GM10248 (cell line): ENCODE measurements at regions not wholly inside any gene's neighbourhood (a gene's known extent, or its start where the extent isn't known, plus 50 kb on each side); places are given as distances from the start of the nearest gene placed in this dataset.
"Not testable (repeated sequence)": the region's sequence is repeated elsewhere in the genome, so short reads cannot be mapped to it uniquely, and the experiment has no call there.

ENCODE experiments used
- CTCF ChIA-PET: fragments of 300-600 bp; sonication (Branson Sonifier 250); formaldehyde crosslinking; extraction: SDS; loops from one replicate; lab custom pipeline; 2021; ENCODE audit warnings: antibody characterized with exemption; lab: Yijun Ruan, JAX
- POLR2A ChIA-PET: fragments of 350-650 bp; sonication (Branson Sonifier 250); formaldehyde crosslinking; extraction: SDS; loops from one replicate; lab custom pipeline; 2020; ENCODE audit warnings: antibody characterized with exemption; lab: Yijun Ruan, JAX
- DNase-seq: peaks from one replicate; pipeline ENCODE4 v3.0.0; 2012; ENCODE audit errors: extremely low spot score
- TF ChIP-seq, protein P1 (sequence below): IDR thresholded peaks from 2 replicates; pipeline ENCODE4 v1.5.1; 2012; ENCODE audit warnings: mild to moderate bottlenecking, low read depth; ENCODE audit errors: extremely low read depth, missing control alignments, control extremely low read depth

DNA sequence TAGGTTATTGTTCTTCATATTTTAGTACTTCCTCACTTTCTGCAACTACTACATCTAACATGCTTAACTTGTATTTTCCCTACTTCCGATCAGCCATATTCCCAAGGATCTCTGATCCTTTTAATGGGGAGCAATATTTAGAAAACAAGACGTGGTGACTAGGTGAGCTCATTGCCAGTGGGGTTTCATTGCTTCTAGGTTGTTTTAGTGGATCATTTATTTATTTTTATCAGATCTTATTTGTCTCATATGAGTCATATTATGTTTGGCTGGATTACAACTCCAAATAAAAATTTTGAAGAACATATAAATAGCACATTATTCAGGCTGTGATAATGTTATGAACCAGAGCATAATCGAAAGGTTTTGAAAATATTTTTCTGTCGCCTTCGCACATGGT, 480.9 kb upstream of the TMEFF2 start:
- ChIA-PET POLR2A (no interaction called here), CTCF (interaction anchor here (1.7 kb wide), 1 partner anchor 11 kb away, joined by 3 read pairs; no protein-coding TSS in a partner anchor)
- no peak for DNase-seq
- TF ChIP-seq, protein P1, sequence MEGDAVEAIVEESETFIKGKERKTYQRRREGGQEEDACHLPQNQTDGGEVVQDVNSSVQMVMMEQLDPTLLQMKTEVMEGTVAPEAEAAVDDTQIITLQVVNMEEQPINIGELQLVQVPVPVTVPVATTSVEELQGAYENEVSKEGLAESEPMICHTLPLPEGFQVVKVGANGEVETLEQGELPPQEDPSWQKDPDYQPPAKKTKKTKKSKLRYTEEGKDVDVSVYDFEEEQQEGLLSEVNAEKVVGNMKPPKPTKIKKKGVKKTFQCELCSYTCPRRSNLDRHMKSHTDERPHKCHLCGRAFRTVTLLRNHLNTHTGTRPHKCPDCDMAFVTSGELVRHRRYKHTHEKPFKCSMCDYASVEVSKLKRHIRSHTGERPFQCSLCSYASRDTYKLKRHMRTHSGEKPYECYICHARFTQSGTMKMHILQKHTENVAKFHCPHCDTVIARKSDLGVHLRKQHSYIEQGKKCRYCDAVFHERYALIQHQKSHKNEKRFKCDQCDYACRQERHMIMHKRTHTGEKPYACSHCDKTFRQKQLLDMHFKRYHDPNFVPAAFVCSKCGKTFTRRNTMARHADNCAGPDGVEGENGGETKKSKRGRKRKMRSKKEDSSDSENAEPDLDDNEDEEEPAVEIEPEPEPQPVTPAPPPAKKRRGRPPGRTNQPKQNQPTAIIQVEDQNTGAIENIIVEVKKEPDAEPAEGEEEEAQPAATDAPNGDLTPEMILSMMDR: no peak

DNA sequence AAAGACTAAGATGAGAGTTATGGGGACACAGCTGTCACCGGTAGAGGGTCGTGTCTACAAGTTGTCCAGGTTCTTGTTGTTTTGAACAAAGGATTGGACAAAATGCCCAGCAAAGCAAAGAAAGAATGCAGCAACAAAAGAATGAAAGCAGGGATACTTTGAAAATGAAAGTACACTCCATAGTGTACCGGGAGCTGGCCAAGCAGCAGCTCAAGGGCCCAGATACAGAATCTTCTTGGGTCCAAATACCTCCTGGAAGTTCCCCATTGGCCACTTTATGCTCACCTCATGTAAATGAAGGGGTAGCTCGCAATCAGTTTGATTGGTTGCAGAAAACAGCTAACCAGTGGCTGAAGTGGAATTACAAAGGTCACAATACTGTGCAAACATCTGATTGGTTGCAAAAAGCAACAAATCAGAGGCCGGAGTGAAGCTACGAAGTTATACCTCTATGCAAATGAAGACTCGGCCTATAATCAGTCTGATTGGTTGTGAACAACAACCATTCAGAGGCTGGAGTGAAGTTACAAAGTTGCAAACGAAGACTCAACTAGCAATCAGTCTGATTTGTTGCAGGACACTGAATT, 474.9 kb upstream of the TMEFF2 start:
- CTCF ChIA-PET: interaction anchor here (1.2 kb wide), 1 partner anchor 10 kb away, joined by 3 read pairs; no protein-coding TSS in a partner anchor
- TF ChIP-seq, protein P1: no peak
- POLR2A ChIA-PET: interaction anchor here (0.6 kb wide), 1 partner anchor 265 kb away, joined by 3 read pairs; no protein-coding TSS in a partner anchor
- no peak for DNase-seq

DNA sequence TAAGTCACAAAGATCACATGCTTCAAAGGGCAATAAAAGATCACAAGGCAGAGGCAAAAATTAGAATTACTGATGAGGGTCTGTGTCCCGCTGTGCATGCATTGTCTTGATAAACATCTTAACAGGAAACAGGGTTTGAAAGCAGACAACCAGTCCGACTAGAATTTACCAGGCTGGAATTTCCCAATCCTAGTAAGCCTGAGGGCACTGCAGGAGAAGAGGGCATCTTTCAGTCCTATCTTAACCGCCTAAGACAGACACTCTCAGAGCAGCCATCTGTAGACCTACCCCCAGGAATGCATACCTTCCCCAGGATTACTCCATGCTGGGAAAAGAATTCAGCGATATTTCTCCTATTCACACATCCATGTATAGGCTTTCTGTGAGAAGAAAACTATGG, 465.8 kb upstream of the TMEFF2 start:
- DNase-seq, POLR2A ChIA-PET, CTCF ChIA-PET: not testable (repeated sequence)

DNA sequence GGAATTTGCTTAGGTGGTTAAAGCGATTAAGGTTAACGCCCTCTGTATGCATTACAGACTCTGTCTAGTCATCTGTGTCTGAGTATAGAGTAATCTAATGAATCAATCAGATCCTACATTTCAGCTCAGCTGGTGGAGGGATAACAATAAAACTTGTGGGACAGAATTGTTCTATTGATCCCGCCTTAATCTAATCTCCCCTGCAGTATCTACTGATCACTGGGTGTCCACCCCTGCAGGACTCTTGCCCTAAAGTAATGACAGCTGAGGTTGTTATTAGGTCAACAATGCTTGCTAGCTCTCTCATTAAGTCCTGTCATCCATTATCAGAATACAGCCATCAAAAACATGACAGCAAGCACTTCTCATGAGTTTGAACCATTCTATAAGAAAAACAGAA, 462.6 kb upstream of the TMEFF2 start:
- TF ChIP-seq, protein P1: no peak
- no peak for DNase-seq
- CTCF ChIA-PET: interaction anchor here (1.2 to 1.4 kb wide), 2 partner anchors 16 to 32 kb away, joined by 3 to 4 read pairs; no protein-coding TSS in a partner anchor
- POLR2A ChIA-PET: no interaction called here

DNA sequence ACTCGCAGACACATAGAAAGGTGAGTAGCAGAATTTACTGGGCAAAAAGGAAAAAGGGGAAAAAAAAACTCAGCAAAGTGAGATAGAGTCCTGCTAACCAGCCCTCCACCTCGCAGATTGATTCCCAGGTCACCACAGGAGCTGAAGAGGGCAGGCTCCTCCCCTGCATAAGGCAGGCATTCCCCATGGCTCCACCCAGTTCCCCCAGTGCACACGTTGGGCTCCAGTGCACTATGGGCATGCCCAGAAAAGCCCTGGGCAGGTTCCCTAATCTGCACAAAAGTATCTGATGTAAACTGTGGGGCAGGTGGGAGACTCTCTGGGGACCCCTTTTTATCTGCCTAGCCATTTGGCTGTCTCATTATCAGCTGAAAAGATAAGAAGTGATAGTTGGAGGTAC, 461.2 kb upstream of the TMEFF2 start:
- TF ChIP-seq, protein P1: no peak
- ChIA-PET POLR2A (no interaction called here), CTCF (interaction anchor here (1.3 kb wide), 1 partner anchor 12 kb away, joined by 3 read pairs; no protein-coding TSS in a partner anchor)
- no peak for DNase-seq

DNA sequence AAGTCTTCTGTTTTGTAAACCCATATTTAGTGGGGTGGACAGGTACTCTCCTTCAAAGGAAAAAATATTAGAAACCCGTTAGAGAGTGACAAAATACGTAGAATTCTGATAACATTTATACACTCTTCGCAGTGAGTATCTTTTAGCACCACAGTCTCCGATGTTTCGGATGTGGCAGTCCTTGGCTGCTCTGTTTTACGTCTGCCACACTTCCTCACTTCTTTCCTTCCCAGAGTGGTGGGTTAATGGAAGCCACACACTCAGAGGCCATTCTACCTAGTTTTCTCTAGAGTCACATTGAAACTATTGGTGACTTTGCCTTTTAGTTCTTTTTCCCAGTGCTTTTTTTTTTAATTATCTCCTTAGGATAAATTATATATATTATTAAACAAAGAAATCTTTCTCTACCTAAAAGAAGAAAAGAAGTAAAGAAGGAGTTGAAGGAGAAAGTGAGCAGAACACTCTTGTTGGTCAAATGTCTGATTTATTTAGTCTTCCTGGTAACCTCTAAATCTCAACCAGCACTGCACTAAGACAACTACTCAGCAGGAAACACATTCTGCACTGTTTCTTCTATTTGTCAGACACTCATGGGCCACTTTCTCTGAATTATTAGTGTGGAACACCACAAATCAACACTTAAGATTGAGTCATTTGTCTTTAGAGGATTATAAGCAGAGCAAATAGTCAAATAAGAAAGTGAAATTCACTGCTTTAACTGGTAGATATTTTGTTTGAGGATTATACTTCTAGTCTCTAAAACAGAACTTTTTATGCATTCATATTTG, 451.3 kb upstream of the TMEFF2 start:
- ChIA-PET POLR2A (no interaction called here), CTCF (no interaction called here)
- TF ChIP-seq, protein P1: no peak
- no peak for DNase-seq

DNA sequence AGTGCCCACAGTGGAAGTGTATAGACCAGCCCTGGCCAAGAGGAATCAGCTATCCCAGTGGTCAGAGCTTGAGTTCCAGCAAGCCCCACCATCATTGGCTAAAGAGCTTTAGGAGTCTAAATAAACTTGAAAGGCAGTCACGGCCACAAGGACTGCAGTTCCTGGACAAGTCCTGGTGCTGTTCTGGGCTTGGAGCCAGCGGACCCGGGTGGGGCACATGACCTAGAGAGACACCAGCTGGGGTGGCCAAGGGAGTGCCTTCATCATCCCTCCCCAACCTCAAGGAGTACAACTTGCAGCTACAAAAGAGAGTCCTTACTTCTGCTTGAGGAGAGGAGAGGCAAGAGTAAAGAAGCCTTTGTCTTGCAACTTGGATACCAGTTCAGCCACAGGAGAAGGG, 439.8 kb upstream of the TMEFF2 start:
- CTCF ChIA-PET: interaction anchor here (1.3 kb wide), 1 partner anchor 11 kb away, joined by 4 read pairs; no protein-coding TSS in a partner anchor

More for the DNA sequence above, 439.8 kb upstream of the TMEFF2 start:
- POLR2A ChIA-PET: no interaction called here
- no peak for DNase-seq
- TF ChIP-seq, protein P1: no peak
